ENCODE measurements at regions not wholly inside any gene's neighbourhood (a gene's known extent, or its start where the extent isn't known, plus 50 kb on each side); places are given as distances from the start of the nearest gene placed in this dataset.

- no peak for DNase-seq
Observed at GRCh38 chr3:117485841-117486240, 776.3 kb downstream of the TUSC7 start.

GRCh38 chr3:117486719-117487716, 777.4 kb downstream of the TUSC7 start:
- no peak for DNase-seq

GRCh38 chr3:117488983-117489382, 779.4 kb downstream of the TUSC7 start:
- no peak for DNase-seq

- DNase-seq: no peak
Observed at GRCh38 chr3:117489663-117490079, 780.1 kb downstream of the TUSC7 start.

- no peak for DNase-seq
Observed at GRCh38 chr3:117490716-117491115, 781.1 kb downstream of the TUSC7 start.

GRCh38 chr3:117495620-117496019, 786.0 kb downstream of the TUSC7 start:
- DNase-seq: no peak

GRCh38 chr3:117499189-117499870, 789.8 kb downstream of the TUSC7 start:
- DNase-seq: no peak

GRCh38 chr3:117507958-117508357, 798.4 kb downstream of the TUSC7 start:
- no peak for DNase-seq

- DNase-seq: no peak
Observed at GRCh38 chr3:117509858-117510257, 800.3 kb downstream of the TUSC7 start.

GRCh38 chr3:117510396-117510795, 800.8 kb downstream of the TUSC7 start:
- DNase-seq: no peak

GRCh38 chr3:117512975-117513374, 803.4 kb downstream of the TUSC7 start:
- no peak for DNase-seq

- DNase-seq: no peak
Observed at GRCh38 chr3:117515309-117515708, 805.7 kb downstream of the TUSC7 start.

GRCh38 chr3:117518364-117518763, 808.8 kb downstream of the TUSC7 start:
- DNase-seq: no peak

GRCh38 chr3:117519776-117520175, 810.2 kb downstream of the TUSC7 start:
- no peak for DNase-seq

- DNase-seq: no peak
Observed at GRCh38 chr3:117520582-117520981, 811.0 kb downstream of the TUSC7 start.

GRCh38 chr3:117523418-117523817, 813.8 kb downstream of the TUSC7 start:
- no peak for DNase-seq

- DNase-seq: no peak
Observed at GRCh38 chr3:117524890-117525289, 815.3 kb downstream of the TUSC7 start.

GRCh38 chr3:117526470-117527079, 817.0 kb downstream of the TUSC7 start:
- no peak for DNase-seq

GRCh38 chr3:117527346-117527745, 817.8 kb downstream of the TUSC7 start:
- DNase-seq: no peak

GRCh38 chr3:117528688-117529087, 819.1 kb downstream of the TUSC7 start:
- no peak for DNase-seq

- no peak for DNase-seq
Observed at GRCh38 chr3:117531078-117531767, 821.6 kb downstream of the TUSC7 start.

GRCh38 chr3:117532268-117532667, 822.7 kb downstream of the TUSC7 start:
- no peak for DNase-seq

- no peak for DNase-seq
Observed at GRCh38 chr3:117534138-117534537, 824.6 kb downstream of the TUSC7 start.

All from stimulated activated CD4-positive, alpha-beta T cell treated with anti-CD3 and anti-CD28 coated beads, Interleukin-4, amount 100 ng/mL, for 4 hours (primary cell).